ENCODE measurements at regions not wholly inside any gene's neighbourhood (a gene's known extent, or its start where the extent isn't known, plus 50 kb on each side); places are given as distances from the start of the nearest gene placed in this dataset.

GRCh38 chr16:51405361-51405760 is 254.3 kb upstream of the SALL1 start:
- TF ChIP-seq, protein P1, sequence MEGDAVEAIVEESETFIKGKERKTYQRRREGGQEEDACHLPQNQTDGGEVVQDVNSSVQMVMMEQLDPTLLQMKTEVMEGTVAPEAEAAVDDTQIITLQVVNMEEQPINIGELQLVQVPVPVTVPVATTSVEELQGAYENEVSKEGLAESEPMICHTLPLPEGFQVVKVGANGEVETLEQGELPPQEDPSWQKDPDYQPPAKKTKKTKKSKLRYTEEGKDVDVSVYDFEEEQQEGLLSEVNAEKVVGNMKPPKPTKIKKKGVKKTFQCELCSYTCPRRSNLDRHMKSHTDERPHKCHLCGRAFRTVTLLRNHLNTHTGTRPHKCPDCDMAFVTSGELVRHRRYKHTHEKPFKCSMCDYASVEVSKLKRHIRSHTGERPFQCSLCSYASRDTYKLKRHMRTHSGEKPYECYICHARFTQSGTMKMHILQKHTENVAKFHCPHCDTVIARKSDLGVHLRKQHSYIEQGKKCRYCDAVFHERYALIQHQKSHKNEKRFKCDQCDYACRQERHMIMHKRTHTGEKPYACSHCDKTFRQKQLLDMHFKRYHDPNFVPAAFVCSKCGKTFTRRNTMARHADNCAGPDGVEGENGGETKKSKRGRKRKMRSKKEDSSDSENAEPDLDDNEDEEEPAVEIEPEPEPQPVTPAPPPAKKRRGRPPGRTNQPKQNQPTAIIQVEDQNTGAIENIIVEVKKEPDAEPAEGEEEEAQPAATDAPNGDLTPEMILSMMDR (IDR thresholded peaks at IDR 0.05; ENCODE audit: low read depth, low read length), result no peak
- TF ChIP-seq EZH2phosphoT487 (IDR thresholded peaks at IDR 0.05; ENCODE audit: low read depth), result no peak
